HG03135 (cell line): ENCODE measurements at regions not wholly inside any gene's neighbourhood (a gene's known extent, or its start where the extent isn't known, plus 50 kb on each side); places are given as distances from the start of the nearest gene placed in this dataset.

ENCODE experiments used
- ATAC-seq: cut with Tn5 transposase; IDR thresholded peaks from one replicate; pipeline ENCODE4 v1.9.1; 2021; ENCODE audit warnings: mild to moderate bottlenecking, moderate library complexity; ENCODE audit not compliant: unreplicated experiment

- ATAC-seq: no peak
Observed at GRCh38 chr7:45235905-45236304, 78.3 kb downstream of the RAMP3 start.

DNA sequence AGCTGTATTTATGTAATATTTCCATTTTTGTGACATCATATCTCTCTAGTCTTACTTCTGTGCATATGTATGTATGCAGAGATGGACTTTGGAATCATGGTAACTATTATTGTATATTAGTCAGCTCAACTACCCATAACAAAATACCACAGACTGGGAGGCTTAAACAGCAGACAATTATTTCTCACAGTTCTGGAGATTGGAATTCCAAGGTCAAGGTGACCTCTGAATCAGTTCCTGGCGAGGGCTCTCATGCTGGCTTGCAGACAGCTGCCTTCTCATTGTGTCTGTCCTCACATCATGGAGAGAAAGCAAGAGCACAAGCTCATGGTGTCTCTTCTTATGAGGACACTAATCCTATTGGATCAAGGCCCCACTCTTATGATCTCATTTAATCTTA is 79.1 kb downstream of the RAMP3 start:
- ATAC-seq: no peak

DNA sequence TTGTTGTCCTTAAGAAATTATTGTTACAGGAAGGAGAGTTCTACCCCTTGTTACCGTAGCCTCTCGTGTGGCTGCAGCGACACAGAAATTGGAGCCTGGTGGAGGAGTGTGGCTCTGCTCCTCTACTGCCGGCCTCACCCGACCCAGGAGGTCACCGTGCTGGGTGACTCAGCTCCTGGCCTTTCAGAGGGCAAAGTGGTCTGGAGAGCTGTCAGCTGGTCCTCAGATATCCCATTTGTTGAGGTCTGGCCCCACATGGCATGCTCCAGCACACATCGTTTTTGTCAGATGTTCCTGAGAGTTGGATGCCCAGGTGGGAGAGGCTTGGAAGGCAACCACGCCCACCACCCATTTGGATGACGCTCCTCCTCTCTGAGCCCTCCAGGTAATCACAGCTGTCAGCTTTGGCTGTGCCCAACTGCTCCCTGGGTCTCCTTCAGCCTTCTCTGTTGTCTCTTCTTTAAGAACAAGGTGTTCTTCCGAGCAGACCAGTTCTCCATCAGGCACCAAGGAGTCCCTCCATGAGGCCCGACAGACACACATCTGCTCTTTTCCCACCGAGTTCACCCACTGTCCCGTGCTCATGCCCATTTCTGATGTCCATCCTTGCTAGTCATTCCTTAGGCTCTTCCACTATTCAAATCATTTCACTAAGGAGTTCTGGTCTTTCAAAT is 80.3 kb downstream of the RAMP3 start:
- ATAC-seq: no peak

DNA sequence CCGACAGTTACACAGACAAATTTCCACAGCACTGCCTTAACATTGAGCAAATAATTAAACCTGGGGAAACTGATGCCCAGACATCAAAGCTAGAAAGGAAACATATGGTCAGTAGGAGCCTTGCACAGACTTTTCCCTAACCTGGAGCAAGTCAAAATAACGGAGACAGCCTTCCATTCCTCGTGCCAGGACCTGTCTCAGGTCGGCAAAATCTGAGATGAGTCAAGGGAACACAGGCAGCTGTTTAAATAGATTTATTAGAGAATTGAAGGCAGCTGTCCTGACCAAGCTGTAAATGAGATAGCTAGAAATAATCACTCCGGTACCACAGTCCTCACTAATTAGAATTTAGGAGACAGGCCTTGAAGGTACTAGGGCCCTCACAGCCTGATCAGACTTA is 81.2 kb downstream of the RAMP3 start:
- no peak for ATAC-seq

GRCh38 chr7:45239486-45239885 is 81.9 kb downstream of the RAMP3 start:
- no peak for ATAC-seq

DNA sequence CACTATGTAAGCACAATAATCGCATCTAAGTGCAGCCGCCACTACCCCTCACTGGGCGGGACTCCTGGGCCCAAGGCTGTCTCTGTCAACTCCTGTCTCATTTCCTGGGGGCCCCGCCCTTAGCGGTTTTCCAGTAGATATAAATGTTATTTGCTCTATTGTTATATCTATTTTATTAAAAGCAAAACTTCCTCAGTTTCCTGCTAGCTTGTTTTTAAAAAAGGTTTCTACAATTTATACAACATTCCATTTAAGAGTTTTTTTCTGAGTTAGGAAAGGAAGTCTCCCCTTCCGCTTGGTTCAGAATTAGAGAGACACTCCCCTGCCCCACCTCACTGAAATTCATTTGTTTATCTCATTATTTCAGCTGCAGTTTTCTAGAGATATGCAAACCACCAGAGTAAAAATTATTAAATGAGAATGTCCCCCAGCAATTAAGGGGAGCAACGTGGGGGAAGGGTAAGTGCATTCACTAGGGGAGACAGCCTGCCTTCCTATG is 82.7 kb downstream of the RAMP3 start:
- ATAC-seq: no peak

DNA sequence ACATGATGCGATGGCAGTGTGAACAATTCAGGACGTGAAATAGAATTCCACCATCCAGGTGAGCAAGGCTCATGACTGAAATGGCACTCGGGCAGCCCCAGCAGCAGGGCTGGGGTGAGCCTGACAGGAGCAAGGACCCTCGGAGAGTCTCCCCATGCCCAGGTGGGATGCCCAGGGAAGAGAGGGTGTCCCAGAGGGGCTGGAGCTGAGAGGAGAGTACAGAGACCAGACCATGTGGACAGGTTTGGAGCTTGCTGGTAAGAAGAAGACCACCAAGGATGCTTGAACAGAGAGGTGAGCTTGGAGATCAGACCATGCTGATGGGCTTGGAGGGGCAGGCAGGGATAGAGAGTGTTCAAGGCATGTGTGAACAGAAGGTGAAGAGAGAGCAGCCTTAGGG is 83.3 kb downstream of the RAMP3 start:
- no peak for ATAC-seq

DNA sequence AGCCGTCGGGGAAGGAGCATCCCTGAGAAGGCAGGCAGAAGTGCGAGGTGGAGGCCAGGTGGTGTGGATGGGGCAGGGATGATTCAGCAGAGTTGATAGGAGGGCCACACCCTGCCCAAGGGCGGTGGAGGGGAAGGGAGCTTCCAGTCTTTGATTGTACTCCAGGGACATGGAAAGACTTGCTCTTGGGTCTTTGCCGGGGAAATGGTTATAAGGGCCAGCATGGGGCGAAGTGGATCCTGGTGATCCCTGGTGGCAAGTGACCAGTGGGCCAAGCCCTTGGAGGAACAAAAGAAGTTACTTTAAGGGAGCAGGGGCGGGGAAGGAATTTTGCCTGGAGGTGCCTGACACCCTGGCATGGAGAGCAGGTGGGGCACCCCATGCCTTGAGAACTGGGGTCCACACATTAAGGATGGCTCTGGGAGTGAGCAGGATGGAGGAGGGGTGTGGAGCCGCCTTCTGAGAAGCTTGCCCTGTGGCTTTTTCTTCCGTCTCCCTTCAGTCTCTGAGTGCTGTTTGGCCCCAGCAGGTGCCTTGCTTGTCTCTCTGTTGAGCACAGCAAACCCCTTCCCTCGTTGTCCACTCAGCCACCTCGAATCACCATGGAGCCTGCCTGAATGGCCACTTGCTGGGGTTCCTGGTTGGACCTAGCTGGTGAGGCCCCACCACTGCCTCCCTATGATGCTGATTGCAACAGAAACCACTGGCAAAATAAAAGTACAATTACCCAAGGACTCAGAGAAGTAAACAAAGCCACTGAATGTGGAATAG is 83.9 kb downstream of the RAMP3 start:
- no peak for ATAC-seq

DNA sequence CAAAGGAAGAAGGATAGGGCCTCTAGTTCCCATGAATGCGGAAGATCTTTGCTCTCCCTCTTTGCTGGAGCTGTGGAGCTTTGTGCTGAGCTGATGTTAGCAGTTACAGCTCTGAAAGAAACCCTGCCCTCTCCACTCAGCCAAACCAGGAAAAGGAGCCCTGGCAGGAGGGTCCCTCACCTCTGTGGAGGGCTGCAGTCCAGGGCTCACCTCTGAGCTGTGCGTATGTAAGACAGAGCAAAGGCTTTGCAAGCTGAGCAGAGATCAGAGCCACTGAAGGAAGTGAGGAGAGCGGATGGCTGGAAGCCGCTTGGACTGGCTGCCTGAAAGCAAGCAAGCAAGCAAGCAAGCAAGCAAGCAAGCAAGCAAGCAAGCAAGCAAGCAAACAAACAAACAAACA is 84.7 kb downstream of the RAMP3 start:
- no peak for ATAC-seq

GRCh38 chr7:45242698-45243097 is 85.1 kb downstream of the RAMP3 start:
- ATAC-seq: no peak

DNA sequence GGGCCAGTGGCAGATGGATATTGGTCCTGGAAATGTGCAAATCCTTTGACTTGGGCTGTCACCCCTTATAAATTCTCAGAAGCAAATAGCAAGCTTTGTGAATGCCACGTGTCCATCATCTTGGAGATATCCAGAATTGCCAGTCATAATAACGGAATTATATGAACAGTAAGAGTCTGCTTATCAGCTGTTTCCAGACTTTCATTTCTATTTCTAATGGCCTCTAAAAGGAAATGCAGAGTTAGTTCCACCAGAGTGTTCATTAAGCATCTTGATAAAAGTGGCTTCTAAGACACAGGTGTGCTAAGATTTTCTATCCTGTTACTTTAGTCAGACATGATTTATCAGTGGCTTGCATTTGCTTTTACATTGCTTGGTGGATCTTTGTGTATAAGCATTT is 87.4 kb downstream of the RAMP3 start:
- ATAC-seq: no peak

GRCh38 chr7:45246339-45246738 is 88.7 kb downstream of the RAMP3 start:
- no peak for ATAC-seq

- ATAC-seq: no peak
Observed at GRCh38 chr7:45252248-45252647, 94.7 kb downstream of the RAMP3 start.

GRCh38 chr7:45252857-45253256 is 95.3 kb downstream of the RAMP3 start:
- ATAC-seq: no peak

- ATAC-seq: no peak
Observed at GRCh38 chr7:45253368-45253767, 95.8 kb downstream of the RAMP3 start.

GRCh38 chr7:45255187-45255586 is 97.6 kb downstream of the RAMP3 start:
- ATAC-seq: no peak

GRCh38 chr7:45256309-45256708 is 98.7 kb downstream of the RAMP3 start:
- no peak for ATAC-seq

GRCh38 chr7:45256775-45257174 is 99.2 kb downstream of the RAMP3 start:
- ATAC-seq: no peak

DNA sequence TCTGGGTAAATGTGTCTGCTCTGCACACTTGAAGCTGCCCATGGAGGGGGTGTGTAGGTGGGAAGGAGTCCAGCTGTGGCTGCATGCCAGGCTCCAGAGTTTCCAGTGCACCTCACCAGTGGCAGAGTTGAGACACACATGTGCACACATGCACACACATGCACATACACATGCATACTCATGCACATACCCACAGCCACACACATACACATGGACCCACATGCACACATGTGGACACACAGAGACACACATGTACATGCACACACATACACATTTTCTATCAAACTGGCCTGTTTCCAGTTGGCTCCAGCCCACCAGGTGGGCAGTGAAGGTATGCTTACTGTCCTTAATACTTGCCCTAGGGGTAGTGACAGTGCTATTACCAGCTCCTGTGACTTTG is 99.7 kb downstream of the RAMP3 start:
- ATAC-seq: no peak

DNA sequence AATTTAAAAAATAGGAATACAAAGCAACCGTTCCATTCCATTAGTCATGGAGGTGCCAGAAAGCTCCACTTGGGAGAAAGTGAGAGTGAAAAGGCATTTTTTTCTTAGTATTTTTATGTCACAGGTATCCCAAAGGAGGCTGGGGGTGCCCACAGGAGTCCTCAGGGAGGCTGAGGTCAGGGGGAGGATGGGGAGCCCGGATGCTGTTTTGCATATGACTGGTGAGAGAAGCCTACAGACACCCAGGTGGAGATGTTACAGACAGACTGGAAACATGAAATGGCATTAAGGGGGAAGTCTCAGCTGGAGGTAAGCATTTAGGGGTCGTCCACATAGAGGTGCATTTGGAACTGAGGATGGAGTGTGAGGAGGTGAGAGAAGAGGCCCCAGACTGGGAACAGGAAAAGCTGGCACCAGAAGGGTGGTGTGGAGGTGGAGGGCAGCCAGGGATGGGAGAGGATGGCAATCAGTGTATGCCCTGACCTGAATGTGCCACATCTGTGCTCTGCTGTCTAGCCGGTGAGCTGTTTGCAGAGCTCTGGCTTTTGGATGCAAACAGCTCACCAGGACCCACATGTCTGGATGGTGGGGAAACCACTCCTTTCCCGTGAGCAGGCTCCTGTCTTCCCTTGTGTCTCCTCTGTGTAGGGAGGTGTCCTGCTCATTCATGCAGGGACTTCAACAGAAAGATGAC is 101.1 kb downstream of the RAMP3 start:
- ATAC-seq: no peak

GRCh38 chr7:45259227-45259596 is 101.6 kb downstream of the RAMP3 start:
- ATAC-seq: no peak
